KOPT-K1 (cell line): ENCODE measurements at regions not wholly inside any gene's neighbourhood (a gene's known extent, or its start where the extent isn't known, plus 50 kb on each side); places are given as distances from the start of the nearest gene placed in this dataset.

Source experiments
- H3K27ac ChIP-seq: fragments of 200-600 bp; sonication (generic); 2 replicates; pipeline ENCODE4 v1.5.1; 2016; ENCODE audit warnings: antibody characterized with exemption, mild to moderate bottlenecking, low read depth, low read length; ENCODE audit not compliant: poor library complexity, severe bottlenecking
- H3K36me3 ChIP-seq: fragments of 200-600 bp; sonication (generic); 2 replicates; pipeline ENCODE4 v1.5.1; 2017; ENCODE audit warnings: antibody characterized with exemption, mild to moderate bottlenecking, low read length, moderate library complexity; ENCODE audit not compliant: insufficient read depth
- H3K9me3 ChIP-seq: fragments of 200-600 bp; sonication (generic); 2 replicates; pipeline ENCODE4 v1.5.1; 2017; ENCODE audit warnings: antibody characterized with exemption, low read length, mild to moderate bottlenecking; ENCODE audit not compliant: insufficient read depth, poor library complexity, severe bottlenecking

GRCh38 chr14:101402936-101403660 lies 158.2 kb upstream of the DIO3 start:
- H3K27ac ChIP-seq, result no peak overlapping the region
- no peaks in the 10 kb centered on the region for H3K9me3 ChIP-seq
- H3K36me3 ChIP-seq, result no peaks in the 10 kb centered on the region

- no peak overlapping the region for H3K27ac ChIP-seq
- H3K9me3 ChIP-seq, result no peaks in the 10 kb centered on the region
- H3K36me3 ChIP-seq, result no peaks in the 10 kb centered on the region
Measured at GRCh38 chr14:101404426-101405170, 156.7 kb upstream of the DIO3 start.

- no peak overlapping the region for H3K27ac ChIP-seq
- H3K9me3 ChIP-seq, result no peaks in the 10 kb centered on the region
- H3K36me3 ChIP-seq, result no peaks in the 10 kb centered on the region
Measured at GRCh38 chr14:101405171-101405883, 156.0 kb upstream of the DIO3 start.

- Histone ChIP-seq H3K27ac (no peak overlapping the region), H3K36me3 (no peaks in the 10 kb centered on the region), H3K9me3 (no peaks in the 10 kb centered on the region)
Measured at GRCh38 chr14:101406921-101407320, 154.4 kb upstream of the DIO3 start.

- H3K36me3 ChIP-seq, result no peaks in the 10 kb centered on the region
- no peak overlapping the region for H3K27ac ChIP-seq
- no peaks in the 10 kb centered on the region for H3K9me3 ChIP-seq
Measured at GRCh38 chr14:101407328-101407727, 154.0 kb upstream of the DIO3 start.

- no peaks in the 10 kb centered on the region for H3K9me3 ChIP-seq
- no peak overlapping the region for H3K27ac ChIP-seq
- no peaks in the 10 kb centered on the region for H3K36me3 ChIP-seq
Measured at GRCh38 chr14:101408077-101408831, 153.0 kb upstream of the DIO3 start.

GRCh38 chr14:101409006-101409543 lies 152.2 kb upstream of the DIO3 start:
- Histone ChIP-seq H3K27ac (no peak overlapping the region), H3K9me3 (no peaks in the 10 kb centered on the region), H3K36me3 (no peaks in the 10 kb centered on the region)

GRCh38 chr14:101410126-101410525 lies 151.2 kb upstream of the DIO3 start:
- no peak overlapping the region for H3K27ac ChIP-seq
- H3K9me3 ChIP-seq, result no peaks in the 10 kb centered on the region
- no peaks in the 10 kb centered on the region for H3K36me3 ChIP-seq

GRCh38 chr14:101411151-101411550 lies 150.1 kb upstream of the DIO3 start:
- Histone ChIP-seq H3K9me3 (no peaks in the 10 kb centered on the region), H3K36me3 (no peaks in the 10 kb centered on the region), H3K27ac (no peak overlapping the region)

GRCh38 chr14:101411779-101412178 lies 149.5 kb upstream of the DIO3 start:
- no peaks in the 10 kb centered on the region for H3K36me3 ChIP-seq
- H3K9me3 ChIP-seq, result peaks cover 3% of the 10 kb centered on the region
- no peak overlapping the region for H3K27ac ChIP-seq

- H3K36me3 ChIP-seq, result no peaks in the 10 kb centered on the region
- H3K9me3 ChIP-seq, result peaks cover 10% of the 10 kb centered on the region
- H3K27ac ChIP-seq, result no peak overlapping the region
Measured at GRCh38 chr14:101412739-101413138, 148.6 kb upstream of the DIO3 start.

GRCh38 chr14:101417434-101417833 lies 143.9 kb upstream of the DIO3 start:
- Histone ChIP-seq H3K9me3 (peaks cover 15% of the 10 kb centered on the region), H3K36me3 (no peaks in the 10 kb centered on the region), H3K27ac (no peak overlapping the region)

- H3K36me3 ChIP-seq, result no peaks in the 10 kb centered on the region
- H3K27ac ChIP-seq, result no peak overlapping the region
- peaks cover 15% of the 10 kb centered on the region for H3K9me3 ChIP-seq
Measured at GRCh38 chr14:101418601-101419000, 142.7 kb upstream of the DIO3 start.

- H3K27ac ChIP-seq, result no peak overlapping the region
- peaks cover 15% of the 10 kb centered on the region for H3K9me3 ChIP-seq
- H3K36me3 ChIP-seq, result no peaks in the 10 kb centered on the region
Measured at GRCh38 chr14:101426466-101426865, 134.8 kb upstream of the DIO3 start.
